ENCODE measurements at regions not wholly inside any gene's neighbourhood (a gene's known extent, or its start where the extent isn't known, plus 50 kb on each side); places are given as distances from the start of the nearest gene placed in this dataset.
"Not testable (repeated sequence)": the region's sequence is repeated elsewhere in the genome, so short reads cannot be mapped to it uniquely, and the experiment has no call there.

DNA sequence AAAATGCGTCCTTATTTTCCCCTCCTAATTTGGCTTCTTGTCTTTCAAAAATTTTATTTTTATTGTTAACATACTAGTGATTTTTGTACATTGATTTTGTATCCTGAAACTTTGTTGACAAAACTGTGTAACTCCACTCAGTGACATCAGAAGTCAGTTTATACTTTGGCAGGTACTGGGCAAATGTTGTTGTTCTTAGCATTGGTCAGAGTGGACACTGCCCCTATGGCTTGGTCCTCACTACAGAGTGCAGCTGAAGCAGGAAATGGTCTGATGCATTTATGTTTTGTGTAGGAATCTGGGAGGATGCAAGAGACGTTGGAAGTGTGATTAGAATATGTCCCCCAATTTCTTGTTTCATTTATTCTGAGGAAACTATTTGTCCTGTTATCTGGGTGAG, 205.5 kb upstream of the CENPE start:
- TF ChIP-seq, protein P1, sequence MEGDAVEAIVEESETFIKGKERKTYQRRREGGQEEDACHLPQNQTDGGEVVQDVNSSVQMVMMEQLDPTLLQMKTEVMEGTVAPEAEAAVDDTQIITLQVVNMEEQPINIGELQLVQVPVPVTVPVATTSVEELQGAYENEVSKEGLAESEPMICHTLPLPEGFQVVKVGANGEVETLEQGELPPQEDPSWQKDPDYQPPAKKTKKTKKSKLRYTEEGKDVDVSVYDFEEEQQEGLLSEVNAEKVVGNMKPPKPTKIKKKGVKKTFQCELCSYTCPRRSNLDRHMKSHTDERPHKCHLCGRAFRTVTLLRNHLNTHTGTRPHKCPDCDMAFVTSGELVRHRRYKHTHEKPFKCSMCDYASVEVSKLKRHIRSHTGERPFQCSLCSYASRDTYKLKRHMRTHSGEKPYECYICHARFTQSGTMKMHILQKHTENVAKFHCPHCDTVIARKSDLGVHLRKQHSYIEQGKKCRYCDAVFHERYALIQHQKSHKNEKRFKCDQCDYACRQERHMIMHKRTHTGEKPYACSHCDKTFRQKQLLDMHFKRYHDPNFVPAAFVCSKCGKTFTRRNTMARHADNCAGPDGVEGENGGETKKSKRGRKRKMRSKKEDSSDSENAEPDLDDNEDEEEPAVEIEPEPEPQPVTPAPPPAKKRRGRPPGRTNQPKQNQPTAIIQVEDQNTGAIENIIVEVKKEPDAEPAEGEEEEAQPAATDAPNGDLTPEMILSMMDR (IDR thresholded peaks at IDR 0.05; ENCODE audit: extremely low read depth, insufficient read depth, missing control alignments) = no peak
- in situ Hi-C loops (cut with MboI; ENCODE audit: low pct_unique_long_range_greater_than_20kb, low sequenced_read_pairs, unreplicated experiment) = no loop called here
- no peak for DNase-seq (ENCODE audit: low spot score)

DNA sequence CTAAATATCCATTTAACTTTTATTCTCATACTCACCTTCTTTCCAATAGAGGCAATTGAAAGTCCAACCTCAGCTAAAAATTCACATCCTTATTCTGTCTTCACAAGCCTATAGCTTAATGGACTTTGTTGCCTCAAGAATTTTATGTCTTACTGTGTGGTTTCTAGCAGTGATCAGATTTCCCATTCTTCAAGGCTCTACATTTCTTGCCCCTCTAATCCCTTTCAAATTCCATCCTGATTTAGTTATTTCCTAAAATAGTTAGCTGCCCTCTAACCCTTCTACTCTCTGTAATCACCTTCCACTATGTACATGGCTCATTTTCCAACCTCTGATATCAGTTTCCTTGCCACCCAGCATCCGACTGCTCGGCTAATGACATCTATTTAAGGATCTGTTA, 204.1 kb upstream of the CENPE start:
- DNase-seq (ENCODE audit: low spot score) = no peak
- in situ Hi-C loops (cut with MboI; ENCODE audit: low pct_unique_long_range_greater_than_20kb, low sequenced_read_pairs, unreplicated experiment) = no loop called here
- TF ChIP-seq, protein P1 (IDR thresholded peaks at IDR 0.05; ENCODE audit: extremely low read depth, insufficient read depth, missing control alignments) = no peak

DNA sequence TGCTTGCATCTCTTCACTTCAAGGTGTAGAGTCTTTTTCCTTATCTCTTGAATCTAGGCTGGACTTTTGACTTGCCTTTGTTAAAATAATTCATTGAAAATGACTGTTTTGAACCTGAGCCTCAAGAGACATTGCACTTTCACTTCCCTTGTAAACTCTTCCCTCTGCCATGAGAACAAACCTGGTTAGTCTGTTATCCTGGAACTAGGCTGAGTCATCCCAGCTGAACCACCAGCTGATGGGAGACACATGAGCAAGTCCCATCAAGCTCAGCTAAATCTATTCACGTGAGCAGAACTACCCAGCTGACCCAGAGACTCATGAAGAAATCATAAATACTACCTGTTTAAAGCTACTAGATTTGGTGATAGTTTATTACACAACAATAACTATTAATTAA, 202.3 kb upstream of the CENPE start:
- TF ChIP-seq, protein P1 (IDR thresholded peaks at IDR 0.05; ENCODE audit: extremely low read depth, insufficient read depth, missing control alignments) = no peak
- in situ Hi-C loops (cut with MboI; ENCODE audit: low pct_unique_long_range_greater_than_20kb, low sequenced_read_pairs, unreplicated experiment) = no loop called here
- no peak for DNase-seq (ENCODE audit: low spot score)

DNA sequence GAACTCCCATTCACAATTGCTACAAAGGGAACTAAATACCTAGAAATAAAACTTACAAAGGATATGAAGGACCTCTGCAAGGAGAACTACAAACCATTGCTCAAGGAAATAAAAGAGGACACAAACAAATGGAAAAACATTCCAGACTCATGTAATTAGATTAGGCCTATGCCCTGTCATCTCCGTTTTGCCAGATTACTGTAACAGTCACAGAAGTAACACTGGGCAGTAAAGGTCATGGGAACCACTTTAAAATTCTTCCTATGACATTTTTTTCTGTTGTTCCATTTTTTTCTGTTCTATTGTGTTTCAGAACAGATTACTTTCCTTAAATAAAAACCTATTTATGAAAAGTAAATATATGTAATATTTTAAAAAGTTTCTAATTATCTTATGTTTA, 199.4 kb upstream of the CENPE start:
- no peak for DNase-seq (ENCODE audit: low spot score)
- in situ Hi-C loops (cut with MboI; ENCODE audit: low pct_unique_long_range_greater_than_20kb, low sequenced_read_pairs, unreplicated experiment) = no loop called here
- TF ChIP-seq, protein P1 (IDR thresholded peaks at IDR 0.05; ENCODE audit: extremely low read depth, insufficient read depth, missing control alignments) = no peak

DNA sequence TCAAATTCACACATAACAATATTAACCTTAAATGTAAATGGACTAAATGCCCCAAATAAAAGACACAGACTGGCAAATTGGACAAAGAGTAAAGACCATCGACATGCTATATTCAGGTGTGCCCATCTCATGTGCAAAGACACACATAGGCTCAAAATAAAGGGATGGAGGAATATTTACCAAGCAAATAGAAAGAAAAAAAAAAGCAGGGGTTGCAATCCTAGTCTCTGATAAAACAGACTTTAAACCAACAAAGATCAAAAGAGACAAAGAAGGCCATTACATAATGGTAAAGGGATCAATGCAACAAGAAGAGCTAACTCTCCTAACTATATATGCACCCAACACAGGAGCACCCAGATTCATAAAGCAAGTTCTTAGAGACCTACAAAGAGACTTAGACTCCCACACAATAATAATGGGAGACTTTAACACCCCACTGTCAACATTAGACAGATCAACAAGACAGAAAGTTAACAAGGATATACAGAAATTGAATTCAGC, 189.4 kb upstream of the CENPE start:
- DNase-seq (ENCODE audit: low spot score); in situ Hi-C loops (cut with MboI; ENCODE audit: low pct_unique_long_range_greater_than_20kb, low sequenced_read_pairs, unreplicated experiment): not testable (repeated sequence)

DNA sequence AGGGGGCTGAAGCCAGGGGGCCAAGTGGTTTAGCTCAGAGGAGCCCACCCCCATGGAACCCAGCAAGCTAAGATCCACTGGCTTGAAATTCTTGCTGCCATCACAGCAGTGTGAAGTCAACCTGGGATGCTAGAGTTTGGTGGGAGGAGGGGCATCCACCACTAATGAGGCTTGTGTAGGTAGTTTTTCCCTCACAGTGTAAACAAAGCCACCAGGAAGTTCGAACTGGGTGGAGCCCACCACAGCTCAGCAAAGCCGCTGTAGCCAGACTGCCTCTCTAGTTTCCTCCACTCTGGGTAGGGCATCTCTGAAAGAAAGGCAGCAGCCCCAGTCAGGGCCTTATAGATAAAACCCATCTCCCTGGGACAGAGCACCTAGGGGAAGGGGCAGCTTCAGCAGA, 187.4 kb upstream of the CENPE start:
- in situ Hi-C loops (cut with MboI; ENCODE audit: low pct_unique_long_range_greater_than_20kb, low sequenced_read_pairs, unreplicated experiment); DNase-seq (ENCODE audit: low spot score): not testable (repeated sequence)

DNA sequence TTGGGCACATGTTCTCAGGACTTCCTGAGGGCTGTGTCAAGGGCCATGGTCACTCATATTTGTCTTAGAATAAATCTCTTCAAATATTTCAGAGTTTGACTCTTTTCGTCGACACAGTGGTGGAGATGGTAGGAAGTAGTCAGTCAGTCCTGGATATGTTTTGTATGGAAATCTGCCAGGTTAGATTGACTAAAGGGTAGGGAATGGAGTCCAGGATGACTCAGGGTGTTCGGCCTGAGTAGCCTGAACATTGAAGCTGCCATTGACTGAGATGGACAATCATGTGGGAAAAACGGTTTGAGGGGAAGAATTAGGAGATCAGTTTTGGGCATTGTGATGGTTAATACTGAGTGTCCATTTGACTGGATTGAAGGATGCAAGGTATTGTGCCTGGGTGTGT, 177.1 kb upstream of the CENPE start:
- in situ Hi-C loops (cut with MboI; ENCODE audit: low pct_unique_long_range_greater_than_20kb, low sequenced_read_pairs, unreplicated experiment) = no loop called here
- no peak for DNase-seq (ENCODE audit: low spot score)
- TF ChIP-seq, protein P1 (IDR thresholded peaks at IDR 0.05; ENCODE audit: extremely low read depth, insufficient read depth, missing control alignments) = no peak

DNA sequence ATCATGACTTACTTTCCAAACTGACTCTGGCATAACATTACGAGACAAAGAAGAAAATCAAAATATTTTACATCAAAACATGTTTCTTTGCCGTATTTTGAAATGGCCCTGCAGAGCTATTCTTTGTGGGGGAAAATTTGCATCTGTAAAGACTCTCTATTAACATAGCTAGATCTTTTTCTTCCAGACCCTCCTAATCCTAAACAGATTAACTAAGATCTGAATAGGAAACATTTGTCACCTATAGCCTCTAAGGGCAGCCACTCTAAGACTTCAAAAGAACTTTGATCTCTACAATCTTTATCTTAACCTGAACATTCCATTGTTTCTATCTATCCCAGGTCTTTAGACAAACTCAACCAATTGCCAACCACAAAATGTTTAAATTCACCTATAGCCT, 176.6 kb upstream of the CENPE start:
- in situ Hi-C loops (cut with MboI; ENCODE audit: low pct_unique_long_range_greater_than_20kb, low sequenced_read_pairs, unreplicated experiment) = no loop called here
- no peak for DNase-seq (ENCODE audit: low spot score)
- TF ChIP-seq, protein P1 (IDR thresholded peaks at IDR 0.05; ENCODE audit: extremely low read depth, insufficient read depth, missing control alignments) = no peak
